Neural progenitor cell (in vitro differentiated cells): ENCODE measurements at regions not wholly inside any gene's neighbourhood (a gene's known extent, or its start where the extent isn't known, plus 50 kb on each side); places are given as distances from the start of the nearest gene placed in this dataset.
A peak's percentile ranks its signal among the peaks of the same experiment; 100 is the strongest.

Experiments used
- DNase-seq: peaks from one replicate; pipeline ENCODE4 v3.0.0-alpha.2; 2016; ENCODE audit warnings: low spot score
- H2AFZ ChIP-seq: fragments of 200-600 bp; sonication (generic); replicated peaks from 2 replicates; pipeline ENCODE4 v1.6.1; 2016; ENCODE audit warnings: antibody characterized with exemption
- H3F3A ChIP-seq: fragments of 200-600 bp; sonication (generic); 2 replicates; pipeline ENCODE4 v1.6.1; 2016; ENCODE audit warnings: antibody characterized with exemption, low read depth
- H3K27ac ChIP-seq: fragments of 200-600 bp; sonication (generic); 2 replicates; pipeline ENCODE4 v1.5.1; 2016; ENCODE audit warnings: mild to moderate bottlenecking
- H3K27me3 ChIP-seq: fragments of 200-600 bp; sonication (generic); 2 replicates; pipeline ENCODE4 v1.6.1; 2016; ENCODE audit warnings: mild to moderate bottlenecking, moderate library complexity
- H3K36me3 ChIP-seq: fragments of 200-600 bp; sonication (generic); 2 replicates; pipeline ENCODE4 v1.5.1; 2016
- H3K4me1 ChIP-seq: fragments of 200-600 bp; sonication (generic); 2 replicates; pipeline ENCODE4 v1.6.1; 2016; ENCODE audit warnings: mixed run types
- H3K4me2 ChIP-seq: fragments of 200-600 bp; sonication (generic); 2 replicates; pipeline ENCODE4 v1.6.1; 2016
- H3K4me3 ChIP-seq: fragments of 200-600 bp; sonication (generic); 2 replicates; pipeline ENCODE4 v1.5.1; 2016
- H3K79me2 ChIP-seq: fragments of 200-600 bp; sonication (generic); 2 replicates; pipeline ENCODE4 v1.6.1; 2016; ENCODE audit warnings: low read depth
- H3K9ac ChIP-seq: fragments of 200-600 bp; sonication (generic); 2 replicates; pipeline ENCODE4 v1.6.1; 2016
- H3K9me3 ChIP-seq: fragments of 200-600 bp; sonication (generic); 2 replicates; pipeline ENCODE4 v1.5.1; 2016; ENCODE audit warnings: low read depth
- H4K20me1 ChIP-seq: fragments of 200-600 bp; sonication (generic); 2 replicates; pipeline ENCODE4 v1.6.1; 2016; ENCODE audit warnings: low read depth
- H3K27ac Mint-ChIP-seq: 3 replicates; pipeline ENCODE4 v1.8.0; 2021; ENCODE audit warnings: mixed read lengths
- H3K27me3 Mint-ChIP-seq: 2 replicates; pipeline ENCODE4 v1.8.0; 2022; ENCODE audit warnings: low read depth, mild to moderate bottlenecking, inconsistent platforms, moderate library complexity, mixed read lengths; ENCODE audit not compliant: insufficient read depth
- H3K36me3 Mint-ChIP-seq: 3 replicates; pipeline ENCODE4 v1.8.0; 2021; ENCODE audit warnings: mixed read lengths
- H3K4me1 Mint-ChIP-seq: 3 replicates; pipeline ENCODE4 v1.8.0; 2021; ENCODE audit warnings: mixed read lengths
- H3K4me3 Mint-ChIP-seq: 3 replicates; pipeline ENCODE4 v1.8.0; 2021; ENCODE audit warnings: mild to moderate bottlenecking, moderate library complexity, mixed read lengths
- H3K9me3 Mint-ChIP-seq: 3 replicates; pipeline ENCODE4 v1.8.0; 2020; ENCODE audit warnings: mixed read lengths
- EZH2 ChIP-seq: fragments of 200-600 bp; sonication (generic); IDR thresholded peaks from 2 replicates; pipeline ENCODE4 v1.6.1; 2017; ENCODE audit warnings: antibody characterized with exemption, mild to moderate bottlenecking, moderate library complexity
- EZH2phosphoT487 ChIP-seq: fragments of 200-600 bp; sonication (generic); IDR thresholded peaks from 2 replicates; pipeline ENCODE4 v1.6.1; 2017; ENCODE audit warnings: antibody characterized with exemption
- TF ChIP-seq, protein P1 (sequence below): fragments of 200-600 bp; sonication (generic); IDR thresholded peaks from 2 replicates; pipeline ENCODE4 v1.5.1; 2017; ENCODE audit warnings: antibody characterized with exemption, mild to moderate bottlenecking

DNA sequence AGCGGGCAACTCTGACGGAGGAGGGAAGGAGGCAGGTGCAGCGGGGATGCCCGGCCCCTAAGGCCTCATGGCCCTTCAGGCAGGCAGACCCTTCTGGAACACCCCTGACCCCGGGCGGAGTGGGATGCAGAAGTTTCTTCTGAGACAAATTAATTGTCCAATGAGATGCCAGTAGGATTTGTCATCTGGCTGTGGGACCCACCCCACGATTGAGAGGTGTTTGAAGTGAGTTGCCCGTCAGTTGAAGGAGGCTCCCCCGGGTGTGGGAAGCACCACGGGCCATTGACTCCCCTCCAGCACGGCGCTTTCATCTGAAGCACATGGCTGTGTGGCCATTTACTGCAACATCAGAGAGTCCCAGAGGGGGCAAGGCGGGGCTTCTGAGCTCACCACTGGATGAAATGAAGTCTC lies 527.8 kb downstream of the BRD1 start:
- Histone ChIP-seq H3K27me3 (no peaks in the 10 kb centered on the region), H3K9ac (no peak overlapping the region), H3K9me3 (no peaks in the 10 kb centered on the region), H4K20me1 (no peaks in the 10 kb centered on the region), H3K4me2 (no peak overlapping the region), H3K36me3 (no peaks in the 10 kb centered on the region), H3F3A (no peaks in the 10 kb centered on the region), H3K4me1 (peaks cover 1% of the 10 kb centered on the region), H3K27ac (no peak overlapping the region), H3K79me2 (no peaks in the 10 kb centered on the region), H2AFZ (no peak overlapping the region), H3K4me3 (no peak overlapping the region)
- Mint-ChIP-seq H3K36me3 (no peaks in the 10 kb centered on the region), H3K4me3 (no peak overlapping the region), H3K4me1 (peaks cover 4% of the 10 kb centered on the region), H3K9me3 (peaks cover 2% of the 10 kb centered on the region), H3K27me3 (peaks cover 14% of the 10 kb centered on the region), H3K27ac (no peak overlapping the region)
- no peak for DNase-seq
- TF ChIP-seq, protein P1, sequence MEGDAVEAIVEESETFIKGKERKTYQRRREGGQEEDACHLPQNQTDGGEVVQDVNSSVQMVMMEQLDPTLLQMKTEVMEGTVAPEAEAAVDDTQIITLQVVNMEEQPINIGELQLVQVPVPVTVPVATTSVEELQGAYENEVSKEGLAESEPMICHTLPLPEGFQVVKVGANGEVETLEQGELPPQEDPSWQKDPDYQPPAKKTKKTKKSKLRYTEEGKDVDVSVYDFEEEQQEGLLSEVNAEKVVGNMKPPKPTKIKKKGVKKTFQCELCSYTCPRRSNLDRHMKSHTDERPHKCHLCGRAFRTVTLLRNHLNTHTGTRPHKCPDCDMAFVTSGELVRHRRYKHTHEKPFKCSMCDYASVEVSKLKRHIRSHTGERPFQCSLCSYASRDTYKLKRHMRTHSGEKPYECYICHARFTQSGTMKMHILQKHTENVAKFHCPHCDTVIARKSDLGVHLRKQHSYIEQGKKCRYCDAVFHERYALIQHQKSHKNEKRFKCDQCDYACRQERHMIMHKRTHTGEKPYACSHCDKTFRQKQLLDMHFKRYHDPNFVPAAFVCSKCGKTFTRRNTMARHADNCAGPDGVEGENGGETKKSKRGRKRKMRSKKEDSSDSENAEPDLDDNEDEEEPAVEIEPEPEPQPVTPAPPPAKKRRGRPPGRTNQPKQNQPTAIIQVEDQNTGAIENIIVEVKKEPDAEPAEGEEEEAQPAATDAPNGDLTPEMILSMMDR: no peak
- TF ChIP-seq EZH2 (no peak), EZH2phosphoT487 (no peak)

DNA sequence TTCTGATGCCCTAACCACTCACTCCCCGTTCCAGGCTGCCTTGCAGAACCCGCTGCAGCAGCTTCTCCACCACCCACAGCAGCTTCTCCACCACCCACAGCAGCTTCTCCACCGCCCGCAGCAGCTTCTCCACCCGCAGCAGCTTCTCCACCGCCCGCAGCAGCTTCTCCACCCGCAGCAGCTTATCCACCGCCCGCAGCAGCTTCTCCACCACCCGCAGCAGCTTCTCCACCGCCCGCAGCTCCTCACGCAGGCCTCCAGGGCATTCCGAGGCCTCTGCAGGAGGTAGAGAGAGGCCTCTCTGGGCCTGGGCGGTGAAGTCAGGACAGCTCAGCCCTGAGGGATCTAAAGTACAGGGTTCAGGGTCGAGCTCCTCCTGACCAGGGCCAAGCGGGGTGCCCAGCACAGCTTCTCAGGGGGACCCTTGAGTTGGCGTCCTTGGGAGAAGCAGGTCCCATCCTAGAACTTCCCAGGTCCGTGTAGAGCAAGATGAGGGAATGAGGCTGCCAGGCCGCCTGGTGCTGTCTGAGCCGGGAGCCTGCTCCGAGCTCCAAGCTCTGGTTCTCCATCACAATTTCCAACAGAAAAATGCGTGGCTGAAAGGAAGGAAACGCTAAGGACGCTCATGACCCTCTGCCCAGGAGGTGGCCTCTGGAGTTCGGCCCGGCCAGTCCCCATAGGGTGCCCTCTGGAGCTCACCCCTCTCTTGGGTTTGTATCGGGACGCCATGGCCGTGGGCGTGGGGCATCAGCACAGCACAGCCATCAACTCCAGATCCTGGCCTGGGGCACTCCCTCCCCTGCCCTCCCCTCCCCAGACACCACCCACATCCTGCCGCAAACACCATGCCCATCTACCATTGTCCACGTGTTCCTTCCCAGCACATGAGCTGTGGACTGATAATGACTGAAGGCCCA lies 528.6 kb downstream of the BRD1 start:
- Mint-ChIP-seq H3K9me3 (peaks cover 5% of the 10 kb centered on the region), H3K4me1 (peaks cover 4% of the 10 kb centered on the region), H3K27ac (peak overlapping the region; percentile 60), H3K36me3 (no peaks in the 10 kb centered on the region), H3K27me3 (peaks cover 14% of the 10 kb centered on the region), H3K4me3 (no peak overlapping the region)
- no peak overlapping the region for H2AFZ ChIP-seq
- no peaks in the 10 kb centered on the region for H3K36me3 ChIP-seq
- H3K9ac ChIP-seq: no peak overlapping the region
- no peaks in the 10 kb centered on the region for H3K4me1 ChIP-seq
- TF ChIP-seq, protein P1: no peak
- no peak for TF ChIP-seq EZH2phosphoT487
- no peak for TF ChIP-seq EZH2
- no peak overlapping the region for H3K27ac ChIP-seq
- no peak overlapping the region for H3K4me3 ChIP-seq
- no peaks in the 10 kb centered on the region for H3F3A ChIP-seq
- no peak for DNase-seq
- H3K27me3 ChIP-seq: no peaks in the 10 kb centered on the region
- H3K9me3 ChIP-seq: no peaks in the 10 kb centered on the region
- H3K79me2 ChIP-seq: no peaks in the 10 kb centered on the region
- H4K20me1 ChIP-seq: no peaks in the 10 kb centered on the region
- no peak overlapping the region for H3K4me2 ChIP-seq

DNA sequence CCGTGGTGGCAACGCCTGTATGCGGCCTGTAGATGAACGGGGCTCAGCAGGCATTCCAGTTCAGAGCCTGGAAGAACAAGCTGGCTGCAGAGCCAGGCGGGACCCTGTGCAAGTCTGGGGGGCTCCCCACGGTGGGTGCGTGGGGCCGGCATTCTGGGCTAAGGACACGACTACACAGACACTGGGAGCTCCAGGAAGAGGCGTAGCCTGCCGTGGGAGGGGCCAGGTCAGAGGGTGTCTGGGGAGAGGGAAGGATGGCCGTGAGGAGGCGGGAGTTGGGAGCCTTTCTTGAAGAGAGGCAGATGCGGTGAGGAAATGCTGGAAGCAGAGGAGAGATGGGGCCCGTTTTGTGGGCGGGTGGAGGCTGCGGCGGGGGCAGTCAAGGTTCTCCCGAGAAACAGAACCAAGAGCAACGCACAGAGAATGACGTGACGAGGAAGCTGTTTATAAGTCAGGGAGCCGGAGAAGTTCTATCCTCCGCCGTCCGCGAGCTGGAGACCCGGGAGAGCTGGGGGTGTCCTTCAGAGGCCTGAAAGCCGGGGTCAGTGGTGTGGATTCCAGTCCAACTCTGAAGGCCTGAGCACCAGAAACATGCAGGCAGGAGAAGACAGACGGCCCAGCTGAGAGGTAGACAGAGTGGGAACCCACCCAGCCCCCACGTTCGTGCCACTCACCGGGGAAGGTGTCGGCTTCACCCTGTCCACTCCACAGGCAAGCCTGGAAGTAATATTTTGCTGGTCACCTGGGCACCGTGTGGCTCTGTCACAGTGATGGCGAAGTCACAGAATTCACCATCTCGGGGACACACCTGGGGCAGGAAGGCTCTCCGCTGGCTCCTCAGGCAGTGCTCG lies 529.6 kb downstream of the BRD1 start:
- DNase-seq: no peak

More for the DNA sequence above, 529.6 kb downstream of the BRD1 start:
- Histone ChIP-seq H3K4me3 (no peak overlapping the region), H3K36me3 (no peaks in the 10 kb centered on the region), H3K79me2 (no peaks in the 10 kb centered on the region), H3K27me3 (no peaks in the 10 kb centered on the region), H2AFZ (no peak overlapping the region), H3K4me2 (no peak overlapping the region), H3K4me1 (no peaks in the 10 kb centered on the region), H3K9ac (no peak overlapping the region), H3K27ac (no peak overlapping the region), H4K20me1 (no peaks in the 10 kb centered on the region), H3F3A (no peaks in the 10 kb centered on the region), H3K9me3 (no peaks in the 10 kb centered on the region)
- H3K27me3 Mint-ChIP-seq: peaks cover 11% of the 10 kb centered on the region
- H3K9me3 Mint-ChIP-seq: peaks cover 14% of the 10 kb centered on the region
- H3K27ac Mint-ChIP-seq: no peak overlapping the region
- peaks cover 4% of the 10 kb centered on the region for H3K4me1 Mint-ChIP-seq
- H3K4me3 Mint-ChIP-seq: no peak overlapping the region
- TF ChIP-seq EZH2phosphoT487 (no peak), EZH2 (no peak)
- TF ChIP-seq, protein P1: no peak
- no peaks in the 10 kb centered on the region for H3K36me3 Mint-ChIP-seq
